HepG2 (cell line): ENCODE measurements at regions not wholly inside any gene's neighbourhood (a gene's known extent, or its start where the extent isn't known, plus 50 kb on each side); places are given as distances from the start of the nearest gene placed in this dataset.

Experiments used
- ATAC-seq: fragments of 200-7000 bp; cut with Tn5 transposase; 3 replicates; pipeline ENCODE4 v1.9.1; 2020; ENCODE audit warnings: mild to moderate bottlenecking, moderate library complexity
- BruUV-seq: library from RNA; stranded (reverse); fragments of 400-500 nt; replicated peaks from 2 replicates; lab custom pipeline; 2021; lab: Mats Ljungman, UMichigan
- CTCF ChIA-PET: fragments of 300-600 bp; formaldehyde crosslinking; extraction: SDS; loops from one replicate; lab custom pipeline; 2021; ENCODE audit warnings: low total read pairs, inconsistent platforms, low intra/inter-chr PET ratio; lab: Yijun Ruan, JAX
- POLR2A ChIA-PET: fragments of 350-600 bp; sonication (Branson Sonifier 250); formaldehyde crosslinking; loops from one replicate; lab custom pipeline; 2020; ENCODE audit warnings: antibody characterized with exemption, inconsistent platforms; lab: Yijun Ruan, JAX
- DNase-seq: peaks from one replicate; pipeline ENCODE4 v3.0.0-alpha.2; 2015; ENCODE audit warnings: low spot score
- FAIRE-seq: peaks from 3 replicates; lab custom pipeline; 2011; peaks lifted over from hg19 to GRCh38; lab: Jason Lieb, UNC
- H2AFZ ChIP-seq: one replicate; pipeline ENCODE4 v1.6.1; 2011; ENCODE audit warnings: low read length, inconsistent platforms
- H3K27ac ChIP-seq: fragments of 300-600 bp; 3 replicates; pipeline ENCODE4 v1.8.0; 2011; ENCODE audit warnings: mixed run types, mild to moderate bottlenecking, mixed read lengths, low read length, inconsistent platforms; ENCODE audit not compliant: insufficient read depth; ENCODE audit errors: extremely low read length
- H3K27me3 ChIP-seq, 2 experiments: fragments of 200-600 bp in 1 of 2; 2 replicates in 1 of 2; 3 replicates in 1 of 2; pipeline versions ENCODE4 v1.6.0 to v1.8.0; 2011; ENCODE audit warnings: low read length in 2 of 2, mild to moderate bottlenecking in 2 of 2, moderate library complexity in 2 of 2, inconsistent platforms in 1 of 2; ENCODE audit not compliant: insufficient read depth in 2 of 2, control insufficient read depth in 1 of 2
- H3K36me3 ChIP-seq, 2 experiments: fragments of 200-600 bp in 1 of 2; replicated peaks in 1 of 2; 2 replicates in 1 of 2; 3 replicates in 1 of 2; pipeline versions ENCODE4 v1.5.1 to v1.8.0; 2011; ENCODE audit warnings: low read length in 2 of 2, inconsistent platforms in 1 of 2; ENCODE audit not compliant: insufficient read depth in 2 of 2, control insufficient read depth in 1 of 2
- H3K4me1 ChIP-seq: 2 replicates; pipeline ENCODE4 v1.5.1; 2012; ENCODE audit warnings: low read length, inconsistent platforms; ENCODE audit not compliant: insufficient read depth
- H3K4me2 ChIP-seq: 2 replicates; pipeline ENCODE4 v1.6.0; 2011; ENCODE audit warnings: low read depth, low read length, inconsistent platforms
- H3K4me3 ChIP-seq, 3 experiments: fragments of 200-600 bp in 1 of 3; sonication (generic), shearing (Covaris generic) in 1 of 3; replicated peaks in 1 of 3; 2 replicates each; pipeline ENCODE4 v1.5.1; 2011 to 2016; ENCODE audit warnings: low read length in 3 of 3, inconsistent platforms in 2 of 3, low read depth in 2 of 3, mild to moderate bottlenecking in 2 of 3, control low read depth in 1 of 3, mixed read lengths in 1 of 3; ENCODE audit not compliant: insufficient read depth in 1 of 3
- H3K79me2 ChIP-seq: one replicate; pipeline ENCODE4 v1.6.1; 2011; ENCODE audit warnings: low read length, inconsistent platforms; ENCODE audit not compliant: insufficient read depth
- H3K9ac ChIP-seq: 2 replicates; pipeline ENCODE4 v1.6.0; 2011; ENCODE audit warnings: mild to moderate bottlenecking, low read depth, low read length, inconsistent platforms; ENCODE audit not compliant: insufficient read depth
- H3K9me3 ChIP-seq: 2 replicates; pipeline ENCODE4 v1.5.1; 2012; ENCODE audit warnings: mild to moderate bottlenecking, low read length
- H4K20me1 ChIP-seq: 2 replicates; pipeline ENCODE4 v1.6.0; 2011; ENCODE audit warnings: inconsistent platforms, mild to moderate bottlenecking, low read length, moderate library complexity; ENCODE audit not compliant: insufficient read depth
- AHR ChIP-seq: IDR thresholded peaks from 2 replicates; pipeline ENCODE4 v1.6.1; 2018; ENCODE audit warnings: missing genetic modification reagents, missing compliant biosample characterization
- EP300 ChIP-seq, 3 experiments: sonication (generic) in 1 of 3; formaldehyde crosslinking in 1 of 3; IDR thresholded peaks; 2 replicates each; pipeline versions ENCODE4 v1.5.1 to v1.6.1; 2011 to 2020; ENCODE audit warnings: low read depth in 2 of 3, low read length in 2 of 3, borderline replicate concordance in 1 of 3, improper control_type of control experiment in 1 of 3, mild to moderate bottlenecking in 1 of 3, missing genetic modification reagents in 1 of 3, moderate library complexity in 1 of 3
- JUN ChIP-seq: sonication (generic); formaldehyde crosslinking; IDR thresholded peaks from 2 replicates; pipeline ENCODE4 v1.4.0; 2020; ENCODE audit warnings: mild to moderate bottlenecking, missing genetic modification reagents
- KLF6 ChIP-seq: IDR thresholded peaks from 2 replicates; pipeline ENCODE4 v1.8.0; 2016; ENCODE audit warnings: missing biosample characterization, missing genetic modification reagents
- RXRB ChIP-seq: IDR thresholded peaks from 2 replicates; pipeline ENCODE4 v1.6.1; 2016; ENCODE audit warnings: borderline replicate concordance, missing genetic modification reagents, missing compliant biosample characterization
- SALL1 ChIP-seq: sonication (generic); formaldehyde crosslinking; IDR thresholded peaks from 2 replicates; pipeline ENCODE4 v1.8.0; 2022; ENCODE audit warnings: mild to moderate bottlenecking, missing genetic modification reagents
- TBL1XR1 ChIP-seq: fragments of 150-350 bp; IDR thresholded peaks from 2 replicates; pipeline ENCODE4 v1.6.1; 2014; ENCODE audit warnings: borderline replicate concordance, low read length; ENCODE audit not compliant: partially characterized antibody
- ZC3H4 ChIP-seq: sonication (generic); formaldehyde crosslinking; IDR thresholded peaks from 2 replicates; pipeline ENCODE4 v1.4.0; 2020; ENCODE audit warnings: missing genetic modification reagents, borderline replicate concordance
- ZIK1 ChIP-seq: sonication (generic); formaldehyde crosslinking; IDR thresholded peaks from 2 replicates; pipeline ENCODE4 v1.5.0; 2020; ENCODE audit warnings: mild to moderate bottlenecking, low read depth, missing genetic modification reagents, borderline replicate concordance
- ZNF354B ChIP-seq: sonication (generic); formaldehyde crosslinking; IDR thresholded peaks from 2 replicates; pipeline ENCODE4 v1.8.0; 2022; ENCODE audit warnings: mild to moderate bottlenecking, missing genetic modification reagents
- ZNF572 ChIP-seq: sonication (generic); formaldehyde crosslinking; IDR thresholded peaks from 2 replicates; pipeline ENCODE4 v1.5.1; 2020; ENCODE audit warnings: mild to moderate bottlenecking, missing genetic modification reagents
- ZNF616 ChIP-seq: sonication (generic); formaldehyde crosslinking; IDR thresholded peaks from 2 replicates; pipeline ENCODE4 v1.5.0; 2020; ENCODE audit warnings: low read depth, mild to moderate bottlenecking, missing genetic modification reagents
- WGBS: methylation state at CpG from one replicate; pipeline ENCODE4 v1.1.6; 2017; ENCODE audit warnings: low lambda C conversion rate; 5-methylcytosine and 5-hydroxymethylcytosine counted together
- in situ Hi-C: cut with HindIII; loops from 2 replicates; pipeline ENCODE4 v1.10.0; 2017; ENCODE audit warnings: low pct_unique_long_range_greater_than_20kb; ENCODE audit not compliant: extremely low pct_ligation_motif_present
- intact Hi-C: fragments of 100-400 bp; cut with micrococcal nuclease; formaldehyde crosslinking; loops from one replicate; pipeline ENCODE4 v1.10.0; 2022; ENCODE audit not compliant: unreplicated experiment
- TF ChIP-seq, protein P1 (sequence below): sonication (generic); formaldehyde crosslinking; IDR thresholded peaks from 2 replicates; pipeline ENCODE4 v1.4.0; 2020; ENCODE audit warnings: mild to moderate bottlenecking, low read depth, missing genetic modification reagents
- TF ChIP-seq, protein P2 (sequence below): sonication (generic); formaldehyde crosslinking; IDR thresholded peaks from 2 replicates; pipeline ENCODE4 v1.5.0; 2020; ENCODE audit warnings: mild to moderate bottlenecking, missing genetic modification reagents
- TF ChIP-seq, protein P3 (sequence below): sonication (generic); formaldehyde crosslinking; IDR thresholded peaks from 2 replicates; pipeline ENCODE4 v1.4.0; 2020; ENCODE audit warnings: missing genetic modification reagents
- TF ChIP-seq, protein P4 (sequence below): sonication (generic); formaldehyde crosslinking; IDR thresholded peaks from 2 replicates; pipeline ENCODE4 v1.5.0; 2020; ENCODE audit warnings: missing genetic modification reagents
- TF ChIP-seq, protein P5 (sequence below), 2 experiments: sonication (generic) in 1 of 2; formaldehyde crosslinking in 1 of 2; IDR thresholded peaks; 2 replicates each; pipeline versions ENCODE4 v1.4.0 to v1.6.1; 2018 to 2020; ENCODE audit warnings: missing genetic modification reagents in 2 of 2, borderline replicate concordance in 1 of 2, low read depth in 1 of 2, mild to moderate bottlenecking in 1 of 2, missing biosample characterization in 1 of 2

DNA sequence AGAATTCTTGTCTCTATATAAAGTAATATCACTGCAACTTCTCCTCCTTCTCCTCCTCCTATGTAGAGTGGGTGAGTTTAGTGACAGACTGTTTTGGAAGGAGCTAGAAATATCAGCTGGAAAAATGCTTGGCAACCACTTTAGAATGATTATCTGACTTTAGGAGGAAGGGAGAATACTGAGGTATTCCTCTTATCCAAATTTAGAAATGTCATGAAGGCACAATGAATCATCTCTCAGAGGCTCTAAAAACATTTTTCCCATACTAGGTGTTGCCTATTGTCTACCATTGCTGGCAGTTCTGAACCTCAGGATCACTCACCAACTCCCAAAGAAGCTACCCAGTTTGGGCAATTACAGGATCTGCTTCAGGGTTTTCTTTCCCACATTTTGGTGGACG lies 306.6 kb upstream of the ATP2B1 start:
- Histone ChIP-seq H3K36me3 (no peaks in the 10 kb centered on the region), H3K27me3 (no peaks in the 10 kb centered on the region), H3K27ac (no peak overlapping the region), H3K9ac (no peak overlapping the region), H4K20me1 (no peaks in the 10 kb centered on the region), H3K4me3 (no peak overlapping the region), H3K4me1 (no peaks in the 10 kb centered on the region), H3K4me2 (no peak overlapping the region), H3K79me2 (no peaks in the 10 kb centered on the region), H3K9me3 (no peaks in the 10 kb centered on the region), H2AFZ (no peak overlapping the region)
- no peak for FAIRE-seq
- no TSS peak for BruUV-seq
- intact Hi-C loops: no loop called here
- CTCF ChIA-PET: no interaction called here
- DNase-seq: no peak
- POLR2A ChIA-PET: no interaction called here
- 0% methylated on average over 1 of the region's 1 CpG for WGBS
- ATAC-seq: no peak
- in situ Hi-C loops: no loop called here
- no peak for TF ChIP-seq SALL1 (CRISPR knock-in tag)
- TF ChIP-seq, protein P1, sequence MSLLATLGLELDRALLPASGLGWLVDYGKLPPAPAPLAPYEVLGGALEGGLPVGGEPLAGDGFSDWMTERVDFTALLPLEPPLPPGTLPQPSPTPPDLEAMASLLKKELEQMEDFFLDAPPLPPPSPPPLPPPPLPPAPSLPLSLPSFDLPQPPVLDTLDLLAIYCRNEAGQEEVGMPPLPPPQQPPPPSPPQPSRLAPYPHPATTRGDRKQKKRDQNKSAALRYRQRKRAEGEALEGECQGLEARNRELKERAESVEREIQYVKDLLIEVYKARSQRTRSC (CRISPR knock-in tag): no peak
- no peak for TF ChIP-seq ZNF572
- TF ChIP-seq TBL1XR1: no peak
- TF ChIP-seq, protein P2, sequence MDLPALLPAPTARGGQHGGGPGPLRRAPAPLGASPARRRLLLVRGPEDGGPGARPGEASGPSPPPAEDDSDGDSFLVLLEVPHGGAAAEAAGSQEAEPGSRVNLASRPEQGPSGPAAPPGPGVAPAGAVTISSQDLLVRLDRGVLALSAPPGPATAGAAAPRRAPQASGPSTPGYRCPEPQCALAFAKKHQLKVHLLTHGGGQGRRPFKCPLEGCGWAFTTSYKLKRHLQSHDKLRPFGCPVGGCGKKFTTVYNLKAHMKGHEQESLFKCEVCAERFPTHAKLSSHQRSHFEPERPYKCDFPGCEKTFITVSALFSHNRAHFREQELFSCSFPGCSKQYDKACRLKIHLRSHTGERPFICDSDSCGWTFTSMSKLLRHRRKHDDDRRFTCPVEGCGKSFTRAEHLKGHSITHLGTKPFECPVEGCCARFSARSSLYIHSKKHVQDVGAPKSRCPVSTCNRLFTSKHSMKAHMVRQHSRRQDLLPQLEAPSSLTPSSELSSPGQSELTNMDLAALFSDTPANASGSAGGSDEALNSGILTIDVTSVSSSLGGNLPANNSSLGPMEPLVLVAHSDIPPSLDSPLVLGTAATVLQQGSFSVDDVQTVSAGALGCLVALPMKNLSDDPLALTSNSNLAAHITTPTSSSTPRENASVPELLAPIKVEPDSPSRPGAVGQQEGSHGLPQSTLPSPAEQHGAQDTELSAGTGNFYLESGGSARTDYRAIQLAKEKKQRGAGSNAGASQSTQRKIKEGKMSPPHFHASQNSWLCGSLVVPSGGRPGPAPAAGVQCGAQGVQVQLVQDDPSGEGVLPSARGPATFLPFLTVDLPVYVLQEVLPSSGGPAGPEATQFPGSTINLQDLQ (CRISPR knock-in tag): no peak
- TF ChIP-seq, protein P3, sequence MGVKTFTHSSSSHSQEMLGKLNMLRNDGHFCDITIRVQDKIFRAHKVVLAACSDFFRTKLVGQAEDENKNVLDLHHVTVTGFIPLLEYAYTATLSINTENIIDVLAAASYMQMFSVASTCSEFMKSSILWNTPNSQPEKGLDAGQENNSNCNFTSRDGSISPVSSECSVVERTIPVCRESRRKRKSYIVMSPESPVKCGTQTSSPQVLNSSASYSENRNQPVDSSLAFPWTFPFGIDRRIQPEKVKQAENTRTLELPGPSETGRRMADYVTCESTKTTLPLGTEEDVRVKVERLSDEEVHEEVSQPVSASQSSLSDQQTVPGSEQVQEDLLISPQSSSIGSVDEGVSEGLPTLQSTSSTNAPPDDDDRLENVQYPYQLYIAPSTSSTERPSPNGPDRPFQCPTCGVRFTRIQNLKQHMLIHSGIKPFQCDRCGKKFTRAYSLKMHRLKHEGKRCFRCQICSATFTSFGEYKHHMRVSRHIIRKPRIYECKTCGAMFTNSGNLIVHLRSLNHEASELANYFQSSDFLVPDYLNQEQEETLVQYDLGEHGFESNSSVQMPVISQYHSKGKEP (CRISPR knock-in tag): no peak
- TF ChIP-seq AHR (CRISPR knock-in tag): no peak
- TF ChIP-seq, protein P4, sequence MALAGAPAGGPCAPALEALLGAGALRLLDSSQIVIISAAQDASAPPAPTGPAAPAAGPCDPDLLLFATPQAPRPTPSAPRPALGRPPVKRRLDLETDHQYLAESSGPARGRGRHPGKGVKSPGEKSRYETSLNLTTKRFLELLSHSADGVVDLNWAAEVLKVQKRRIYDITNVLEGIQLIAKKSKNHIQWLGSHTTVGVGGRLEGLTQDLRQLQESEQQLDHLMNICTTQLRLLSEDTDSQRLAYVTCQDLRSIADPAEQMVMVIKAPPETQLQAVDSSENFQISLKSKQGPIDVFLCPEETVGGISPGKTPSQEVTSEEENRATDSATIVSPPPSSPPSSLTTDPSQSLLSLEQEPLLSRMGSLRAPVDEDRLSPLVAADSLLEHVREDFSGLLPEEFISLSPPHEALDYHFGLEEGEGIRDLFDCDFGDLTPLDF (CRISPR knock-in tag): no peak
- TF ChIP-seq ZNF354B (CRISPR knock-in tag): no peak
- TF ChIP-seq JUN: no peak
- no peak for TF ChIP-seq ZNF616
- TF ChIP-seq ZIK1: no peak
- TF ChIP-seq EP300 (IDR thresholded peaks at IDR 0.05; ENCODE audit: low read depth in 2 of 2, low read length in 2 of 2): no peak
- no peak for TF ChIP-seq EP300 (CRISPR knock-in tag; IDR thresholded peaks at IDR 0.05; ENCODE audit: borderline replicate concordance)
- TF ChIP-seq RXRB (CRISPR knock-in tag): no peak
- TF ChIP-seq KLF6 (CRISPR knock-in tag): no peak
- TF ChIP-seq ZC3H4: no peak
- TF ChIP-seq, protein P5, sequence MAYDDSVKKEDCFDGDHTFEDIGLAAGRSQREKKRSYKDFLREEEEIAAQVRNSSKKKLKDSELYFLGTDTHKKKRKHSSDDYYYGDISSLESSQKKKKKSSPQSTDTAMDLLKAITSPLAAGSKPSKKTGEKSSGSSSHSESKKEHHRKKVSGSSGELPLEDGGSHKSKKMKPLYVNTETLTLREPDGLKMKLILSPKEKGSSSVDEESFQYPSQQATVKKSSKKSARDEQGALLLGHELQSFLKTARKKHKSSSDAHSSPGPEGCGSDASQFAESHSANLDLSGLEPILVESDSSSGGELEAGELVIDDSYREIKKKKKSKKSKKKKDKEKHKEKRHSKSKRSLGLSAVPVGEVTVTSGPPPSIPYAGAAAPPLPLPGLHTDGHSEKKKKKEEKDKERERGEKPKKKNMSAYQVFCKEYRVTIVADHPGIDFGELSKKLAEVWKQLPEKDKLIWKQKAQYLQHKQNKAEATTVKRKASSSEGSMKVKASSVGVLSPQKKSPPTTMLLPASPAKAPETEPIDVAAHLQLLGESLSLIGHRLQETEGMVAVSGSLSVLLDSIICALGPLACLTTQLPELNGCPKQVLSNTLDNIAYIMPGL (CRISPR knock-in tag; IDR thresholded peaks at IDR 0.05; ENCODE audit: borderline replicate concordance in 1 of 2, low read depth in 1 of 2): no peak
